BLaER1 treated with 17β-estradiol and CSF1 and Interleukin-3, amounts not matched to agents 10 nM and 100 nM (cell line): ENCODE measurements at regions not wholly inside any gene's neighbourhood (a gene's known extent, or its start where the extent isn't known, plus 50 kb on each side); places are given as distances from the start of the nearest gene placed in this dataset.

Source experiments
- H3K27ac ChIP-seq, 11 experiments: shearing (Covaris generic); formaldehyde crosslinking; 2 replicates each; pipeline ENCODE4 v1.8.1; 2022
- H3K27me3 ChIP-seq, 11 experiments: shearing (Covaris generic); formaldehyde crosslinking; 2 replicates each; pipeline ENCODE4 v1.8.1; 2022
- H3K36me3 ChIP-seq, 11 experiments: shearing (Covaris generic); formaldehyde crosslinking; 2 replicates each; pipeline ENCODE4 v1.8.1; 2022
- H3K4me1 ChIP-seq, 10 experiments: shearing (Covaris generic); formaldehyde crosslinking; 2 replicates each; pipeline ENCODE4 v1.8.1; 2022
- H3K4me2 ChIP-seq, 11 experiments: shearing (Covaris generic); formaldehyde crosslinking; 2 replicates each; pipeline ENCODE4 v1.8.1; 2022
- H3K4me3 ChIP-seq, 10 experiments: shearing (Covaris generic); formaldehyde crosslinking; 2 replicates each; pipeline ENCODE4 v1.8.1; 2022
- H3K9ac ChIP-seq, 11 experiments: shearing (Covaris generic); formaldehyde crosslinking; 2 replicates each; pipeline ENCODE4 v1.8.1; 2022
- H3K9me3 ChIP-seq, 11 experiments: shearing (Covaris generic); formaldehyde crosslinking; replicated peaks in 1 of 11; 2 replicates each; pipeline ENCODE4 v1.8.1; 2022
- H4K20me1 ChIP-seq, 11 experiments: shearing (Covaris generic); formaldehyde crosslinking; 2 replicates each; pipeline ENCODE4 v1.8.1; 2022
- Cebpa-rat ChIP-seq, 11 experiments: shearing (Covaris generic); IDR thresholded peaks; 2 replicates each; pipeline ENCODE4 v1.8.1; 2022

DNA sequence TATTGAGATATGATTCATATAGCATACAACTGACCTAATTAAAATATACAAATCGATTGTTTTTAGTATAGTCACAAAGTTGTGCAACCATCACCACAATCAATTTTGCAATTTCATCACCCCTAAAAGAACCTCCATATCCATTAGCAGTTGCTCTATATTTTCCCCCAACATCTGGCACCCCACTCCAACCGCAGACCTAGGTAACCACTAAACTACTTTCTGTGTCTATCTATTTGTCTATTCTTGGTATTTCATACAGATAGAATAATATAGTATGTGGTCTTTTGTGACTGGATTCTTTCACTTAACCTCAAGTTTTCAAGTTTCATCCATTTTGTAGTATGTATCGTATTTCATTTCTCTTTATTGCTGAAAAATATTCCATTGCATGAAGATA lies 126.0 kb upstream of the CRY1 start:
- Histone ChIP-seq H3K36me3 (no peaks in the 10 kb centered on the region), H3K27ac (no peak overlapping the region), H4K20me1 (no peaks in the 10 kb centered on the region), H3K9ac (no peak overlapping the region), H3K27me3 (no peaks in the 10 kb centered on the region), H3K9me3 (peaks cover 0 to 18% (median 10%) of the 10 kb centered on the region in 11 experiments; a peak in 15 of 22 replicates), H3K4me2 (no peak overlapping the region), H3K4me3 (no peak overlapping the region), H3K4me1 (no peaks in the 10 kb centered on the region)
- no peak for TF ChIP-seq Cebpa-rat (IDR thresholded peaks at IDR 0.05)

DNA sequence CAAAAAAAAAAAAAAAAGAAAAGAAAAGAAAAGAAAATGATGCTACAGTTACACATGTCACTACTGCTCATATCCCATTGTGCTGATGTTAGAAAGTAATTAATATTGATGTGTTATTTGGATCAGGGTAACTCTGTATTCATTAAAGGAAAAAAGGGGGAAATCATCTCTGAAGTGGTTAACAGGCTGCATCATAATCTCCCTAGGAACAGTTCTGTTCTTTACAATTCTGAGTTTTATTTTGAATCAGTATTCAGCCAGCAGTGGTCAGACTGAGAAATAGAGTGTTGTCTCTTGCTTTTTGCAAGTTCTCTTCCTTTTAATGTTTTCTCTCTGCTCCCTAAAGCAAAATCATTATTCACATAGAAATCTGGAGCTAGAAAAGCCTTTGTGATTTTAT lies 128.6 kb upstream of the CRY1 start:
- Histone ChIP-seq H3K4me1 (no peaks in the 10 kb centered on the region), H3K27ac (no peak overlapping the region), H3K27me3 (no peaks in the 10 kb centered on the region), H3K36me3 (no peaks in the 10 kb centered on the region), H3K4me3 (no peak overlapping the region), H3K9me3 (peaks cover 0 to 13% (median 9%) of the 10 kb centered on the region in 11 experiments; a peak in 15 of 22 replicates), H3K4me2 (no peak overlapping the region), H3K9ac (no peak overlapping the region), H4K20me1 (no peaks in the 10 kb centered on the region)
- TF ChIP-seq Cebpa-rat (IDR thresholded peaks at IDR 0.05): no peak

DNA sequence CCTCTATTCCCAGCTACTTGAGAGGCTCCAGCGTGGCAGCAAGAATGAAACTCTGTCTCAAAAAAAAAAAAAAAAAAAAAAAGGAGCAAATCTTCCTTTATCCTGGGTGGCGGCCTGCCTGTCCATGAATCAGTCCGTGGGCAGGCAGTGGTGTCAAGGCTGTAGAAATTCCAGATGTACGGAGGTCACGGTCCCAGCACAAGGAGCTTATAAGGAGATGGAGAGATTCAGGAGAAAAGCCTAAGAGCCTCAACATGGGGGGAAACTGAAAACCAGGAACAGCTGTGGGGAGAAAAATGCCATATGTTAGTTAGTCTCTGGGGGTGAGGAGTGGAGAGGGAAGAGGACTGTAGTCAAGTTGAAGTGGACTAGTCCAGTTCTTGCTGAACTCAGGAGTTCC lies 130.5 kb upstream of the CRY1 start:
- no peak overlapping the region for H3K9ac ChIP-seq
- H4K20me1 ChIP-seq: no peaks in the 10 kb centered on the region
- no peak overlapping the region for H3K27ac ChIP-seq
- peaks cover 0 to under 1% (median 0%) of the 10 kb centered on the region in 11 experiments; a peak in 1 of 22 replicates for H3K9me3 ChIP-seq
- no peak overlapping the region for H3K4me3 ChIP-seq
- H3K36me3 ChIP-seq: no peaks in the 10 kb centered on the region
- H3K27me3 ChIP-seq: no peaks in the 10 kb centered on the region
- no peak overlapping the region for H3K4me2 ChIP-seq
- H3K4me1 ChIP-seq: no peaks in the 10 kb centered on the region
- no peak for TF ChIP-seq Cebpa-rat (IDR thresholded peaks at IDR 0.05)

DNA sequence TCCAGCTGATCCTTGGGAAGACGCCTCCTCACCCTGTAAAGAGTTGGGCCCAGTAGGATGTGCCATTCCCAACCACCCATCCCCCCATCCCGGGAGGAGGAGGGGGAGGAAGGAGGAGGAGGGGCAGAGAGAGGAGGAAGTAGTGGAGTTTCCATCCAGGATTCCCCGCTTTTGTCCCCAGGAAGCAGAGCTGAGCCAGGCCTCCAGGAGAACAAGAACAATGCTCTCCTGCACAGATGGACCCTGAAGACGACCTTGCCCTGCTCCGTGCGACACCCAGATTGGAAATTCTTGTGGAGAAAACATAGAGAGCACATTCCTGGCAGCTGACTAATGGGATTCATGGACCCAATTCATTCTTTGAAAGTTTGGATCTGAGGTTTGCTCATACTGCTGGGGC lies 132.3 kb upstream of the CRY1 start:
- H3K9me3 ChIP-seq: no peaks in the 10 kb centered on the region

DNA sequence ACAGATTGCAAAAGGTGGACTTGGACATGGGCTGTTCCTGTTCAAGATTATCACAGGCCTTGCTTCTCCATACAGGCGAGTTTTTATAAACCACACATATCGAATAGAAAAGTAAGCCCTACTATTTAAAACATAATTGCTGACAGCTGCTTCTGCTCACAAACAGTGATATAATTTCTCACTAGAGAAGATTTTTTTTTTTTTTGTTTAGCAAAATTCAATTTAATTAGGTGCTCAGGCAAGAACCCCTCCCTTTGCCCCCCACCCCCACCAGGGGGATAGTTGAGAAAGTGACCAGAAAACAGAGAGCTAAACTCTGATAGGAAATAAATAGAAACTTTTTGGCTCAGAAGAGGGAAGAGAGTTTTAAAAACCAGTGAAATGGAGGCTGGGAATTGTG lies 132.8 kb upstream of the CRY1 start:
- Histone ChIP-seq H3K4me3 (no peak overlapping the region), H3K27ac (no peak overlapping the region), H3K4me1 (no peaks in the 10 kb centered on the region), H3K27me3 (no peaks in the 10 kb centered on the region), H3K9ac (no peak overlapping the region), H4K20me1 (no peaks in the 10 kb centered on the region), H3K4me2 (no peak overlapping the region), H3K9me3 (no peaks in the 10 kb centered on the region), H3K36me3 (no peaks in the 10 kb centered on the region)
- no peak for TF ChIP-seq Cebpa-rat (IDR thresholded peaks at IDR 0.05)

More for the DNA sequence above, 132.3 kb upstream of the CRY1 start:
- H3K9ac ChIP-seq: no peak overlapping the region
- H3K4me2 ChIP-seq: no peak overlapping the region
- H3K4me1 ChIP-seq: no peaks in the 10 kb centered on the region
- no peak overlapping the region for H3K4me3 ChIP-seq
- no peak for TF ChIP-seq Cebpa-rat (IDR thresholded peaks at IDR 0.05)
- no peaks in the 10 kb centered on the region for H3K36me3 ChIP-seq
- no peaks in the 10 kb centered on the region for H3K27me3 ChIP-seq
- H3K27ac ChIP-seq: no peak overlapping the region
- H4K20me1 ChIP-seq: no peaks in the 10 kb centered on the region

DNA sequence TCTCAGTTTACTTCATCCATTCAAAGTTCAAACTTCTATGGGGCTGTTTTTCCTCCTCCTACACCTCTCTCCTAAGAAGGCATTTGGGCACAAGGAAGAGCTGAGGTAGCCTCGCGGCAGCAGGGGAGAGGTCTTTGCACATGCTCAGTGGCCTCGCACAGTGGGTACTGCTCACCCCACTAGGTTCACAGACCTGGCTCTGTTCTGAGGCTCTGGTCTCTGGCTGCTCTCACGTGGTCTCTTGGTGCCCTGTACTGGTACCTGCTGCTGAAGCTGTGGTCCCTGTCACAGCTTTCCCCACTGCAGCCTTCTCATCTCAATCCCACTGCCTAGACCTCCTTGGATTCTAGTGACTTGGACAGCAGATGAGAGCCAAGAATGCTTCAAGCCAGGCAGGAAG lies 134.7 kb upstream of the CRY1 start:
- Histone ChIP-seq H3K27ac (no peak overlapping the region), H3K9ac (no peak overlapping the region), H3K36me3 (no peaks in the 10 kb centered on the region), H3K4me1 (no peaks in the 10 kb centered on the region), H4K20me1 (no peaks in the 10 kb centered on the region), H3K4me2 (no peak overlapping the region), H3K27me3 (no peaks in the 10 kb centered on the region), H3K9me3 (no peaks in the 10 kb centered on the region), H3K4me3 (no peak overlapping the region)
- TF ChIP-seq Cebpa-rat (IDR thresholded peaks at IDR 0.05): no peak

DNA sequence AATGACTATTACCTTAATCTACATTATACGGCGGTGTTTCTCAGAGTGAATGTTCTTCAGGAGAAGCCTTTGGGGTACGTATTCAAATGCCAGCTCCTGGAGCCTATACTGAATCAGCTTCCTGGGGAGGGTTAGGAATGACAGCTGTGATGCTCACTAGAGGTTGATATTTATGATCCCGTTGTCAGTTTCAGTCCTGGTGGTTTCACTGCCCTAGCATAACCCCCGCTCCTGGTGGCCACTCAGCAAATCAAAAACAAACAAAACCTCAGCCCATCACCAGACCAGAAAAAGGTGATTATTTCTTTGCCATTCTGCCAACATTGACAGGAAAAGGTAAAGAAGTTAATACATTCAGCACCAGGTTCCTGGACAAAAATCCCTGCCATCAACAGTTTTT lies 136.5 kb upstream of the CRY1 start:
- H4K20me1 ChIP-seq: no peaks in the 10 kb centered on the region
- H3K27me3 ChIP-seq: no peaks in the 10 kb centered on the region
- no peak overlapping the region for H3K4me2 ChIP-seq
- TF ChIP-seq Cebpa-rat (IDR thresholded peaks at IDR 0.05): no peak
- no peak overlapping the region for H3K9ac ChIP-seq
- H3K4me1 ChIP-seq: no peaks in the 10 kb centered on the region
- no peak overlapping the region for H3K4me3 ChIP-seq
- no peaks in the 10 kb centered on the region for H3K36me3 ChIP-seq
- no peak overlapping the region for H3K27ac ChIP-seq
- H3K9me3 ChIP-seq: no peaks in the 10 kb centered on the region

DNA sequence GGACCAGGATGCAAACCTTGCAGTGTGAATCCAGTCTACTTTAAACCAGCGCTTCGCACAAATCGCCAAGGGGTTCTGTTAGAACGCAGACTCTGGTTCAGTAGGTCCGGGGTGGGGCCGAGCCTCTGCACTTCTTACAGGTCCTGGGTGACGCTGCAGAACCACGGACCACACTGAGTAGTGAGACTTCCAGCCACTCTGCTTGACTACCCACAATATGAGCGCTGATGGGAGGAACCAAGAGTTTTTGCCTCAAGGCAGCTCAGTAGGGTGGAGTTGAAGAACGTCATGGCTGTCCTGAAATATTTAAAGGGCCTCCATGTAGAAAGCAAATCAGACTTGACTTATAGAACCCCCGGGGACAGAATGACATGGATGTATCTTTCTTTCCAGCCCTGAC lies 138.0 kb upstream of the CRY1 start:
- Histone ChIP-seq H3K27me3 (no peaks in the 10 kb centered on the region), H3K9me3 (no peaks in the 10 kb centered on the region), H3K9ac (no peak overlapping the region), H3K36me3 (no peaks in the 10 kb centered on the region), H3K4me1 (peaks cover 0 to 14% (median 2%) of the 10 kb centered on the region in 10 experiments; a peak in 14 of 20 replicates), H4K20me1 (no peaks in the 10 kb centered on the region), H3K4me2 (no peak overlapping the region), H3K4me3 (no peak overlapping the region), H3K27ac (no peak overlapping the region)
- no peak for TF ChIP-seq Cebpa-rat (IDR thresholded peaks at IDR 0.05)

DNA sequence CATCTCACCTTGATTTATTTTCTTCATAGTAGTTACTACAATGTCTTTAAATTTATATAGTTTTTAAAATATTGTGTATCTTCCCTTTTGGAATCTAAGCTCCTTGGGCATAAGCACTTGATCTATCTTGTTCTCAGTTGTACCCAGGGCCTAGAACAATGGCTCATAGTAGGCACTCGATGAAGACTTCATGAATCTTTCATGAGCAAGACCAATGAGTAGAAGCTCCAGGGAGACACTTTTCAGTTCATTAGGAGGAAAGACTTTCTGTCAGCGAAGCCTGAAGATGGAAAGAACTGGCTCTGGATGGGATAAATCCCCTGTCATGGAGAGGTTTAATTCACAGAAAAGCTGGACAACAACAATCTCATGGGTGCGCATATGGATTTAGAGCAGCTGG lies 140.2 kb upstream of the CRY1 start:
- H3K9ac ChIP-seq: no peak overlapping the region
- no peak for TF ChIP-seq Cebpa-rat (IDR thresholded peaks at IDR 0.05)
- no peaks in the 10 kb centered on the region for H4K20me1 ChIP-seq
- no peak overlapping the region for H3K27ac ChIP-seq
- H3K27me3 ChIP-seq: no peaks in the 10 kb centered on the region
- H3K4me2 ChIP-seq: no peak overlapping the region
- peaks cover 14 to 34% (median 20%) of the 10 kb centered on the region in 10 experiments for H3K4me1 ChIP-seq
- H3K4me3 ChIP-seq: no peak overlapping the region
- no peaks in the 10 kb centered on the region for H3K9me3 ChIP-seq
- no peaks in the 10 kb centered on the region for H3K36me3 ChIP-seq

DNA sequence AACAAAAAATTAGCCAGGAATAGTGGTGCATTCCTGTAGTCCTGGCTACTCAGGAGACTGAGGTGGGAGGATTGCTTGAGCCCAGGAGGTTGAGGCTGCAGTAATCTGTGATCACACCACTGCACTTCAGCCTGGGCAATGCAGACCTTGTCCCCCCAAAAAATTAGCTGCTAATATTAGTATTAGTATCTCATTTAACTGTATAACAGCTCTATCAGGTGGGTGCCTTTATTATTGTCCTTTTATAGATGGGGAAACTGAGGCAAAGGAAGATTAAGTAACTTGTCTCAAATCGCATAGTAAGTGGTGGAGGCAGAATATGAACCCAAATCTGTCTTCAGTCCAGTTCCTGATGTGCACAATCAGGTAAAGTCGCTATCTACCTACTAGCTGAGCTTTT lies 142.3 kb upstream of the CRY1 start:
- H3K27me3 ChIP-seq: no peaks in the 10 kb centered on the region
- H3K4me1 ChIP-seq: peaks cover 14 to 34% (median 20%) of the 10 kb centered on the region in 10 experiments
- no peaks in the 10 kb centered on the region for H4K20me1 ChIP-seq
- H3K9me3 ChIP-seq: no peaks in the 10 kb centered on the region; a peak in 1 of 22 replicates
- H3K4me3 ChIP-seq: no peak overlapping the region
- peak overlapping the region in 2 of 11 experiments; percentile 74 to 81; a peak in 1 of 22 replicates for H3K4me2 ChIP-seq
- peak overlapping the region in 3 of 11 experiments; percentile 58 to 73 (median 73); a peak in 2 of 22 replicates for H3K27ac ChIP-seq
- H3K36me3 ChIP-seq: no peaks in the 10 kb centered on the region
- H3K9ac ChIP-seq: no peak overlapping the region
- TF ChIP-seq Cebpa-rat (IDR thresholded peaks at IDR 0.05): no peak
